ENCODE measurements at regions not wholly inside any gene's neighbourhood (a gene's known extent, or its start where the extent isn't known, plus 50 kb on each side); places are given as distances from the start of the nearest gene placed in this dataset.

DNA sequence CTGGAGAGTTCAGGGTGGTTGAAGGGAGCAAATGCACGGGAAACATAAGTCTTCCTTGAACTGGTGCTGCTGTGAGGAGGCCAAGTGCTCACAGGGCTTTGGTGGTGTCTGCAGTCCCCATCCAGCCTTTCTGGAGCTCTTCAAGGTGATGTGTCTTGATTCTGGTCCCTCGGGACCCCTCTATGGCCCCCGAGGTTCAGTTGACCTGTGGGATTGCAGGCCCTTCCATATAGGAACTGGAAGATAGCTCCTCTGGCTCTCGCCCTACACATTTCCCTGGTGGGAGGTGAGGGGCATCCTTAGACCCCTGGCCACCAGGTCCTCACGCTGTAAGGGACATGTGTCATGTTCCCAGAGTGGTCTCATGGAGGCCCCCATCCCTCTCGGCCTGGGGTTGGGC, 191.8 kb downstream of the GADD45G start:
- Histone ChIP-seq H4K20me1 (ENCODE audit: control insufficient read depth, insufficient read depth) (no peaks in the 10 kb centered on the region), H3K4me2 (ENCODE audit: control insufficient read depth, insufficient read depth) (no peak overlapping the region), H3K9ac (ENCODE audit: control insufficient read depth, insufficient read depth, low read length) (no peak overlapping the region), H3K27ac (ENCODE audit: control insufficient read depth, insufficient read depth) (no peak overlapping the region), H3K79me2 (ENCODE audit: control insufficient read depth, insufficient read depth, low read length) (no peaks in the 10 kb centered on the region), H3K36me3 (ENCODE audit: control insufficient read depth in 2 of 2, insufficient read depth in 2 of 2, low read length in 1 of 2) (no peaks in the 10 kb centered on the region), H3K4me1 (ENCODE audit: control insufficient read depth, insufficient read depth, low read length) (no peaks in the 10 kb centered on the region), H3K27me3 (replicated peaks in 1 of 2; ENCODE audit: control insufficient read depth in 2 of 2, insufficient read depth in 2 of 2, low read length in 1 of 2) (0 out of 4 replicates have a peak, but pooled peaks cover 0 to 3% of the 10 kb centered on the region in 2 experiments), H3K9me3 (replicated peaks; ENCODE audit: control insufficient read depth, insufficient read depth, low read length) (no peaks in the 10 kb centered on the region), H3K4me3 (no peak overlapping the region), H2AFZ (ENCODE audit: control insufficient read depth, low read depth, low read length) (no peak overlapping the region)
- POLR2A ChIA-PET = no interaction called here
- no TSS peak for BruUV-seq (replicated peaks)
- 14% methylated on average over 6 of the region's 6 CpGs for WGBS (ENCODE audit: insufficient coverage, insufficient replicate concordance, low lambda C conversion rate, missing lambda C conversion rate)
- RAD21 ChIA-PET (ENCODE audit: unreplicated experiment) = no interaction called here
- SMC1A ChIA-PET (ENCODE audit: uncharacterized antibody, unreplicated experiment) = interaction anchor here (1.2 kb wide), 1 partner anchor 14 kb away, joined by 3 read pairs; no protein-coding TSS in a partner anchor
- DNase-seq (ENCODE audit: low read depth, low spot score) (no peak), FAIRE-seq (no peak), ATAC-seq (no peak)
- in situ Hi-C loops (cut with MboI) = no loop called here
- intact Hi-C loops (cut with micrococcal nuclease; ENCODE audit: unreplicated experiment) = no loop called here
- TF ChIP-seq GATAD2B (conservative IDR thresholded peaks at IDR 0.05; ENCODE audit: low read depth) = no peak
- TF ChIP-seq SIX5 (IDR thresholded peaks at IDR 0.05; ENCODE audit: low read depth, low read length, severe bottlenecking) = no peak
- TF ChIP-seq, protein P1, sequence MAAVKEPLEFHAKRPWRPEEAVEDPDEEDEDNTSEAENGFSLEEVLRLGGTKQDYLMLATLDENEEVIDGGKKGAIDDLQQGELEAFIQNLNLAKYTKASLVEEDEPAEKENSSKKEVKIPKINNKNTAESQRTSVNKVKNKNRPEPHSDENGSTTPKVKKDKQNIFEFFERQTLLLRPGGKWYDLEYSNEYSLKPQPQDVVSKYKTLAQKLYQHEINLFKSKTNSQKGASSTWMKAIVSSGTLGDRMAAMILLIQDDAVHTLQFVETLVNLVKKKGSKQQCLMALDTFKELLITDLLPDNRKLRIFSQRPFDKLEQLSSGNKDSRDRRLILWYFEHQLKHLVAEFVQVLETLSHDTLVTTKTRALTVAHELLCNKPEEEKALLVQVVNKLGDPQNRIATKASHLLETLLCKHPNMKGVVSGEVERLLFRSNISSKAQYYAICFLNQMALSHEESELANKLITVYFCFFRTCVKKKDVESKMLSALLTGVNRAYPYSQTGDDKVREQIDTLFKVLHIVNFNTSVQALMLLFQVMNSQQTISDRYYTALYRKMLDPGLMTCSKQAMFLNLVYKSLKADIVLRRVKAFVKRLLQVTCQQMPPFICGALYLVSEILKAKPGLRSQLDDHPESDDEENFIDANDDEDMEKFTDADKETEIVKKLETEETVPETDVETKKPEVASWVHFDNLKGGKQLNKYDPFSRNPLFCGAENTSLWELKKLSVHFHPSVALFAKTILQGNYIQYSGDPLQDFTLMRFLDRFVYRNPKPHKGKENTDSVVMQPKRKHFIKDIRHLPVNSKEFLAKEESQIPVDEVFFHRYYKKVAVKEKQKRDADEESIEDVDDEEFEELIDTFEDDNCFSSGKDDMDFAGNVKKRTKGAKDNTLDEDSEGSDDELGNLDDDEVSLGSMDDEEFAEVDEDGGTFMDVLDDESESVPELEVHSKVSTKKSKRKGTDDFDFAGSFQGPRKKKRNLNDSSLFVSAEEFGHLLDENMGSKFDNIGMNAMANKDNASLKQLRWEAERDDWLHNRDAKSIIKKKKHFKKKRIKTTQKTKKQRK (IDR thresholded peaks at IDR 0.05; ENCODE audit: low read depth, low read length) = no peak
- no peak for TF ChIP-seq MEF2A (IDR thresholded peaks at IDR 0.05; ENCODE audit: insufficient read depth, low read depth, low read length)
- CTCF ChIA-PET = no interaction called here

DNA sequence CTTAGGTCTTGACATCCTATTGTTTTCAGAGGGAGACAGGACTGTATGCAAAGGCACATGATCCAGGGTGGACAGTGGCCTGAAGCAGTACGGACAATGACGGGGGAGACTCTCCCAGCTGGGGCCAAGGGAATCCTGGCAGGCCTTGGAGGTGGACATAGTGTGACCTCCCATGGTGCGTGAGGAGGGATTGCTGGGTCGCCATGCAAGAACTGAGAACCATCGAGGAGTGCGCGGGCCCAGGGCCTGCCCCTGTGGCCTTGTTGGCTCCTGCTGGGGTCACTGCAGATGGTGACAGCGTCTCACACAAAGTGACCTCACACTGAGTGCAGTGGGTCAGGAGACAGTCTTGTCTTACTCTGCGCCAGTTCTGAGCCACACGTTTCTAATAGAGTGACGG, 192.4 kb downstream of the GADD45G start:
- H3K36me3 ChIP-seq (ENCODE audit: control insufficient read depth in 2 of 2, insufficient read depth in 2 of 2, low read length in 1 of 2) = no peaks in the 10 kb centered on the region
- SMC1A ChIA-PET (ENCODE audit: uncharacterized antibody, unreplicated experiment) = interaction anchor here (1.2 kb wide), 2 partner anchors 11 to 13 kb away, joined by 3 read pairs; no protein-coding TSS in a partner anchor
- H3K9me3 ChIP-seq (replicated peaks; ENCODE audit: control insufficient read depth, insufficient read depth, low read length) = no peaks in the 10 kb centered on the region
- POLR2A ChIA-PET = no interaction called here
- FAIRE-seq (no peak), ATAC-seq (no peak), DNase-seq (ENCODE audit: low read depth, low spot score) (no peak)
- H3K4me3 ChIP-seq = no peak overlapping the region
- no peaks in the 10 kb centered on the region for H4K20me1 ChIP-seq (ENCODE audit: control insufficient read depth, insufficient read depth)
- BruUV-seq (replicated peaks) = no TSS peak
- CTCF ChIA-PET = no interaction called here
- 70% methylated on average over 10 of the region's 11 CpGs for WGBS (ENCODE audit: insufficient coverage, insufficient replicate concordance, low lambda C conversion rate, missing lambda C conversion rate)
- H3K9ac ChIP-seq (ENCODE audit: control insufficient read depth, insufficient read depth, low read length) = no peak overlapping the region
- H3K79me2 ChIP-seq (ENCODE audit: control insufficient read depth, insufficient read depth, low read length) = no peaks in the 10 kb centered on the region
- H3K27ac ChIP-seq (ENCODE audit: control insufficient read depth, insufficient read depth) = no peak overlapping the region
- intact Hi-C loops (cut with micrococcal nuclease; ENCODE audit: unreplicated experiment) (no loop called here), in situ Hi-C loops (cut with MboI) (no loop called here)
- H3K27me3 ChIP-seq (replicated peaks in 1 of 2; ENCODE audit: control insufficient read depth in 2 of 2, insufficient read depth in 2 of 2, low read length in 1 of 2) = 0 out of 4 replicates have a peak, but pooled peaks cover 0 to 3% of the 10 kb centered on the region in 2 experiments
- H2AFZ ChIP-seq (ENCODE audit: control insufficient read depth, low read depth, low read length) = no peak overlapping the region
- no peak overlapping the region for H3K4me2 ChIP-seq (ENCODE audit: control insufficient read depth, insufficient read depth)
- RAD21 ChIA-PET (ENCODE audit: unreplicated experiment) = interaction anchor here (1.7 kb wide), 1 partner anchor 13 kb away, joined by 3 read pairs; no protein-coding TSS in a partner anchor
- no peaks in the 10 kb centered on the region for H3K4me1 ChIP-seq (ENCODE audit: control insufficient read depth, insufficient read depth, low read length)
- TF ChIP-seq RB1 (IDR thresholded peaks at IDR 0.05; ENCODE audit: borderline replicate concordance) (no peak), RAD21 (IDR thresholded peaks at IDR 0.05; ENCODE audit: insufficient read depth, low read depth, low read length) (no peak), CBX5 (IDR thresholded peaks at IDR 0.05; ENCODE audit: low read depth) (no peak), MEF2B (IDR thresholded peaks at IDR 0.05; ENCODE audit: partially characterized antibody, poor library complexity, severe bottlenecking) (no peak), NR2C1 (IDR thresholded peaks at IDR 0.05) (no peak), YBX1 (IDR thresholded peaks at IDR 0.05) (no peak), SUPT20H (IDR thresholded peaks at IDR 0.05; ENCODE audit: borderline replicate concordance, control insufficient read depth, low read depth, low read length) (no peak), NFIC (IDR thresholded peaks at IDR 0.05; ENCODE audit: low read depth, low read length) (no peak)
- TF ChIP-seq, protein P2, sequence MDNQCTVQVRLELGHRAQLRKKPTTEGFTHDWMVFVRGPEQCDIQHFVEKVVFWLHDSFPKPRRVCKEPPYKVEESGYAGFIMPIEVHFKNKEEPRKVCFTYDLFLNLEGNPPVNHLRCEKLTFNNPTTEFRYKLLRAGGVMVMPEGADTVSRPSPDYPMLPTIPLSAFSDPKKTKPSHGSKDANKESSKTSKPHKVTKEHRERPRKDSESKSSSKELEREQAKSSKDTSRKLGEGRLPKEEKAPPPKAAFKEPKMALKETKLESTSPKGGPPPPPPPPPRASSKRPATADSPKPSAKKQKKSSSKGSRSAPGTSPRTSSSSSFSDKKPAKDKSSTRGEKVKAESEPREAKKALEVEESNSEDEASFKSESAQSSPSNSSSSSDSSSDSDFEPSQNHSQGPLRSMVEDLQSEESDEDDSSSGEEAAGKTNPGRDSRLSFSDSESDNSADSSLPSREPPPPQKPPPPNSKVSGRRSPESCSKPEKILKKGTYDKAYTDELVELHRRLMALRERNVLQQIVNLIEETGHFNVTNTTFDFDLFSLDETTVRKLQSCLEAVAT (IDR thresholded peaks at IDR 0.05) = no peak
